Vagina (tissue), 2 donors: ENCODE measurements at regions not wholly inside any gene's neighbourhood (a gene's known extent, or its start where the extent isn't known, plus 50 kb on each side); places are given as distances from the start of the nearest gene placed in this dataset.

Experiments
- POLR2A ChIP-seq, 2 donors: fragments of 450-650 bp; IDR thresholded peaks; one replicate each; pipeline ENCODE4 v1.6.1; 2017; ENCODE audit warnings: antibody characterized with exemption in 2 of 2, mild to moderate bottlenecking in 2 of 2, moderate library complexity in 2 of 2
- POLR2AphosphoS5 ChIP-seq, 2 donors: sonication (generic); formaldehyde crosslinking; IDR thresholded peaks; one replicate each; pipeline ENCODE4 v1.9.0; 2017; ENCODE audit warnings: antibody characterized with exemption in 2 of 2, mild to moderate bottlenecking in 2 of 2, low read depth in 1 of 2; ENCODE audit not compliant: insufficient read depth in 1 of 2
- TF ChIP-seq, protein P1 (sequence below), 3 experiments: fragments of 450-650 bp in 2 of 3; fragments of 200-600 bp in 1 of 3; sonication (generic) in 1 of 3; IDR thresholded peaks; one replicate each; pipeline ENCODE4 v1.5.1; 2017 to 2019; ENCODE audit warnings: antibody characterized with exemption in 3 of 3, mild to moderate bottlenecking in 2 of 3, moderate library complexity in 2 of 3

GRCh38 chr14:97156705-97157104 lies 359.5 kb downstream of the VRK1 start:
- TF ChIP-seq POLR2A (IDR thresholded peaks at IDR 0.05) (no peak), POLR2AphosphoS5 (IDR thresholded peaks at IDR 0.05; ENCODE audit: insufficient read depth in 1 of 2, low read depth in 1 of 2) (no peak)
- TF ChIP-seq, protein P1, sequence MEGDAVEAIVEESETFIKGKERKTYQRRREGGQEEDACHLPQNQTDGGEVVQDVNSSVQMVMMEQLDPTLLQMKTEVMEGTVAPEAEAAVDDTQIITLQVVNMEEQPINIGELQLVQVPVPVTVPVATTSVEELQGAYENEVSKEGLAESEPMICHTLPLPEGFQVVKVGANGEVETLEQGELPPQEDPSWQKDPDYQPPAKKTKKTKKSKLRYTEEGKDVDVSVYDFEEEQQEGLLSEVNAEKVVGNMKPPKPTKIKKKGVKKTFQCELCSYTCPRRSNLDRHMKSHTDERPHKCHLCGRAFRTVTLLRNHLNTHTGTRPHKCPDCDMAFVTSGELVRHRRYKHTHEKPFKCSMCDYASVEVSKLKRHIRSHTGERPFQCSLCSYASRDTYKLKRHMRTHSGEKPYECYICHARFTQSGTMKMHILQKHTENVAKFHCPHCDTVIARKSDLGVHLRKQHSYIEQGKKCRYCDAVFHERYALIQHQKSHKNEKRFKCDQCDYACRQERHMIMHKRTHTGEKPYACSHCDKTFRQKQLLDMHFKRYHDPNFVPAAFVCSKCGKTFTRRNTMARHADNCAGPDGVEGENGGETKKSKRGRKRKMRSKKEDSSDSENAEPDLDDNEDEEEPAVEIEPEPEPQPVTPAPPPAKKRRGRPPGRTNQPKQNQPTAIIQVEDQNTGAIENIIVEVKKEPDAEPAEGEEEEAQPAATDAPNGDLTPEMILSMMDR (IDR thresholded peaks at IDR 0.05): no peak
